Heart left ventricle (tissue), 13 donors: ENCODE measurements at regions not wholly inside any gene's neighbourhood (a gene's known extent, or its start where the extent isn't known, plus 50 kb on each side); places are given as distances from the start of the nearest gene placed in this dataset.

ENCODE experiments used
- POLR2A ChIP-seq, 2 donors: fragments of 450-650 bp; IDR thresholded peaks; one replicate each; pipeline ENCODE4 v1.6.1; 2017; ENCODE audit warnings: antibody characterized with exemption in 2 of 2, mild to moderate bottlenecking in 2 of 2, moderate library complexity in 2 of 2
- TF ChIP-seq, protein P1 (sequence below), 12 donors: fragments of 200-600 bp; sonication (generic) in 4 of 12; IDR thresholded peaks; one replicate each; pipeline versions ENCODE4 v1.5.0 to v1.8.0; 2018 to 2022; ENCODE audit warnings: antibody characterized with exemption in 12 of 12, mild to moderate bottlenecking in 5 of 12
- donor health status: ischemic (EF 13 %, LVEDD 7.1; RV severe dilation, severe dysfunction).
- donor health status: DM: no; HTN: yes; CAD: no.
- donor health status: DM: no; HTN: no; CAD: no.
- donor health status: ischemic (EF 25% LVEDD 6.9; RV normal size, moderate dysfunction).
- donor health status: ischemic (EF 25% LVEDD 5.7; RV mildly dilated, moderate dysfunction).
- donor health status: ischemic (EF 35%, LVEDD 5.7; RV mildly dilated, moderate dysfunction).
- donor health status: nonischemic (EF 11% LVEDD 7.7; RV severe dilation, severe dysfunction).
- donor health status: DM: yes; HTN: yes; CAD: no.
- donor health status: PGD.
- donor health status: ischemic (EF 29% LVEDD 5.4; RV normal size, mild dysfunction).
- donor health status: nonischemic (EF 23%, LVEDD 6.1; RV moderate dilation, normal function).

DNA sequence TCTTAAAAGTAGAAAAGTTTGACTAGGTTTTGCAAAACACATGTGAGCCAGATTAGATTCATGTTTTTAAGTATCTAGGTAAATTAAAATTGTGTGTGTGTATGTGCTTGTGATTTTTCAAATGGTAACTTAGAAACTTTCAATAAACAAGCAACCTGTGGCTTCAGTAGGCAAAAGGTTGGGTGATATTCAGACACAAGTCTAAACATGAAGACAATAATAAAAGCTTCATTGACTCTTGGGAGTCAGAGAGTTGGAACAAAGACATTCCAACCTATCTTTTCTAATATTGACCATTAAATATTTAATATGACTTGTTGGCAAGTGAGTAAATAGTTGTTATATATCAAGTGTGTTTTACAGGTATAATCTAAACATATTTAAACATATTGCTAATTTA, 1049.6 kb upstream of the ADGRL4 start:
- TF ChIP-seq, protein P1, sequence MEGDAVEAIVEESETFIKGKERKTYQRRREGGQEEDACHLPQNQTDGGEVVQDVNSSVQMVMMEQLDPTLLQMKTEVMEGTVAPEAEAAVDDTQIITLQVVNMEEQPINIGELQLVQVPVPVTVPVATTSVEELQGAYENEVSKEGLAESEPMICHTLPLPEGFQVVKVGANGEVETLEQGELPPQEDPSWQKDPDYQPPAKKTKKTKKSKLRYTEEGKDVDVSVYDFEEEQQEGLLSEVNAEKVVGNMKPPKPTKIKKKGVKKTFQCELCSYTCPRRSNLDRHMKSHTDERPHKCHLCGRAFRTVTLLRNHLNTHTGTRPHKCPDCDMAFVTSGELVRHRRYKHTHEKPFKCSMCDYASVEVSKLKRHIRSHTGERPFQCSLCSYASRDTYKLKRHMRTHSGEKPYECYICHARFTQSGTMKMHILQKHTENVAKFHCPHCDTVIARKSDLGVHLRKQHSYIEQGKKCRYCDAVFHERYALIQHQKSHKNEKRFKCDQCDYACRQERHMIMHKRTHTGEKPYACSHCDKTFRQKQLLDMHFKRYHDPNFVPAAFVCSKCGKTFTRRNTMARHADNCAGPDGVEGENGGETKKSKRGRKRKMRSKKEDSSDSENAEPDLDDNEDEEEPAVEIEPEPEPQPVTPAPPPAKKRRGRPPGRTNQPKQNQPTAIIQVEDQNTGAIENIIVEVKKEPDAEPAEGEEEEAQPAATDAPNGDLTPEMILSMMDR (IDR thresholded peaks at IDR 0.05): no peak
- TF ChIP-seq POLR2A (IDR thresholded peaks at IDR 0.05): no peak
